Gastrocnemius medialis (tissue), 4 donors: ENCODE measurements at regions not wholly inside any gene's neighbourhood (a gene's known extent, or its start where the extent isn't known, plus 50 kb on each side); places are given as distances from the start of the nearest gene placed in this dataset.

Experiments used
- ATAC-seq, 2 donors: fragments of 150-250 bp; one replicate each; pipeline ENCODE4 v1.9.1; 2016
- DNase-seq, 2 donors: peaks; one replicate each; pipeline ENCODE4 v3.0.0-alpha.2; 2019
- H3K27ac ChIP-seq, 4 donors: fragments of 200-600 bp; sonication (generic); 1 replicate in 1 of 4; 2 replicates in 3 of 4; pipeline ENCODE4 v1.5.1; 2016 to 2018; ENCODE audit warnings: mild to moderate bottlenecking in 2 of 4, moderate library complexity in 1 of 4
- H3K27me3 ChIP-seq, 3 donors: fragments of 200-600 bp; sonication (generic) in 2 of 3; 1 replicate in 1 of 3; 2 replicates in 2 of 3; pipeline versions ENCODE4 v1.5.1 to v1.6.0; 2016 to 2019; ENCODE audit warnings: mild to moderate bottlenecking in 1 of 3, moderate library complexity in 1 of 3
- H3K36me3 ChIP-seq, 2 donors: fragments of 200-600 bp; sonication (generic) in 1 of 2; one replicate each; pipeline ENCODE4 v1.5.1; 2017 to 2018
- H3K4me1 ChIP-seq, 2 donors: fragments of 200-600 bp; sonication (generic) in 1 of 2; one replicate each; pipeline ENCODE4 v1.5.1; 2016 to 2017; ENCODE audit warnings: mild to moderate bottlenecking in 2 of 2
- H3K4me3 ChIP-seq, 4 donors: fragments of 200-600 bp; sonication (generic) in 3 of 4; 1 replicate in 1 of 4; 2 replicates in 3 of 4; pipeline ENCODE4 v1.5.1; 2016 to 2019; ENCODE audit warnings: mild to moderate bottlenecking in 2 of 4
- H3K9me3 ChIP-seq, 3 donors: fragments of 200-600 bp; sonication (generic) in 2 of 3; 1 replicate in 1 of 3; 2 replicates in 2 of 3; pipeline ENCODE4 v1.5.1; 2016 to 2019
- CTCF ChIP-seq, 5 experiments: fragments of 450-650 bp in 3 of 5; fragments of 200-600 bp in 2 of 5; sonication (generic) in 2 of 5; IDR thresholded peaks in 4 of 5; conservative IDR thresholded peaks in 1 of 5; 1 replicate in 4 of 5; 2 replicates in 1 of 5; pipeline ENCODE4 v1.5.1; 2016 to 2019; ENCODE audit warnings: antibody characterized with exemption in 5 of 5, mild to moderate bottlenecking in 3 of 5, moderate library complexity in 3 of 5
- POLR2A ChIP-seq, 2 donors: fragments of 450-650 bp; IDR thresholded peaks; one replicate each; pipeline ENCODE4 v1.6.1; 2017; ENCODE audit warnings: antibody characterized with exemption in 2 of 2, mild to moderate bottlenecking in 2 of 2, moderate library complexity in 2 of 2
- in situ Hi-C, 4 donors: fragments of 200-750 bp; cut with MboI; loops; one replicate each; pipeline versions ENCODE4 v1.15.0 to v1.8.0; 2017; ENCODE audit warnings: low sequenced_read_pairs in 4 of 4
- intact Hi-C: fragments of 100-400 bp; cut with DNase I; formaldehyde crosslinking; loops from one replicate; pipeline ENCODE4 v1.15.1; 2023; ENCODE audit warnings: low total_unique reads

- intact Hi-C loops (no loop called here), in situ Hi-C loops (no loop called here)
- TF ChIP-seq POLR2A (IDR thresholded peaks at IDR 0.05) (peak in 1 of 2 donors; percentile 11), CTCF (IDR thresholded peaks at IDR 0.05 in 4 of 5, conservative IDR thresholded peaks at IDR 0.05 in 1 of 5) (no peak)
- Histone ChIP-seq H3K27ac (peak overlapping the region; percentile 5 to 48 (median 28)), H3K9me3 (no peaks in the 10 kb centered on the region), H3K36me3 (no peaks in the 10 kb centered on the region), H3K4me1 (no peaks in the 10 kb centered on the region), H3K27me3 (no peaks in the 10 kb centered on the region), H3K4me3 (no peak overlapping the region)
- ATAC-seq (peak; percentile 55 to 69), DNase-seq (peak; percentile 15 to 28)
Measured at GRCh38 chr15:95174301-95175259, 943.2 kb downstream of the MCTP2 start.

DNA sequence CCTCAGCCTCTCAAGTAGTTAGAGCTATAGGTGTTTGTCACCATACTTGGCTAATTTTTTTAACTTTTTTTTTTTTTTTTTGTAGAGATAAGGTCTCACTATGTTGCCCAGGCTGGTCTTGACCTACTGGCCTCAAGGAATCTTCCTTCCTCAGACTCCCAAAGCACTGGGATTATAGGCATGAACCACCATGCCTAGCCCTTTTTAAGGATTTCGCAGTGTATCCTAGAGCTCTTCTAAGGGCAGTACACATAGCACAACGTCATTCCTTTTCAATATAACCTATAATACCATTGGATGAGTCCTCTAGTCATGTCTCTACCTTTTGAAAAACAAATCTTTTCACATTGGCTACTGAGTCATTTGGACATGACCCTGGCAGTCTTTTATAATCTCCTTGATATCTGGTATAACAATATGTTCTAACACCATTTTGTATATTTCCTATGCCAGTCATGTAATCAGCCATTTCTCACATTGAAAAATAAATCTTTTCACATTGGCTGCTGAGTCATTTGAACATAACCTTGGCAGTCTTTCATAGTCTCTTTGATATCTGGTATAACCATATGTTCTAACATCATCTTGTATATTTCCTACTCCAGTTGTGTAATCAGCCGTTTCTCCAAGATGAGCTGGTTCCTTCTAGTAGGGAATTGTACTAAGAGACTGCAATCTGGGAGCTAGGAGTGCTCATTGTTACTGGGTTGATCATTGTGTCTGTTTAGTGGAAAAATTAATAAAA, 944.7 kb downstream of the MCTP2 start:
- TF ChIP-seq CTCF (IDR thresholded peaks at IDR 0.05 in 4 of 5, conservative IDR thresholded peaks at IDR 0.05 in 1 of 5) (no peak), POLR2A (IDR thresholded peaks at IDR 0.05) (no peak)
- Histone ChIP-seq H3K27me3 (no peaks in the 10 kb centered on the region), H3K36me3 (no peaks in the 10 kb centered on the region), H3K27ac (no peak overlapping the region), H3K9me3 (no peaks in the 10 kb centered on the region), H3K4me3 (no peak overlapping the region), H3K4me1 (no peaks in the 10 kb centered on the region)
- ATAC-seq = no peak
- in situ Hi-C loops = no loop called here
- intact Hi-C loops = no loop called here
- DNase-seq = no peak

- H3K36me3 ChIP-seq = no peaks in the 10 kb centered on the region
- TF ChIP-seq POLR2A (IDR thresholded peaks at IDR 0.05) = no peak
- no peak for TF ChIP-seq CTCF (IDR thresholded peaks at IDR 0.05 in 4 of 5, conservative IDR thresholded peaks at IDR 0.05 in 1 of 5)
- in situ Hi-C loops = no loop called here
- ATAC-seq = no peak
- no peak for DNase-seq
- H3K9me3 ChIP-seq = no peaks in the 10 kb centered on the region
- intact Hi-C loops = no loop called here
- H3K27ac ChIP-seq = no peak overlapping the region
- no peaks in the 10 kb centered on the region for H3K27me3 ChIP-seq
- no peaks in the 10 kb centered on the region for H3K4me1 ChIP-seq
- H3K4me3 ChIP-seq = no peak overlapping the region
Measured at GRCh38 chr15:95176794-95177577, 945.6 kb downstream of the MCTP2 start.

DNA sequence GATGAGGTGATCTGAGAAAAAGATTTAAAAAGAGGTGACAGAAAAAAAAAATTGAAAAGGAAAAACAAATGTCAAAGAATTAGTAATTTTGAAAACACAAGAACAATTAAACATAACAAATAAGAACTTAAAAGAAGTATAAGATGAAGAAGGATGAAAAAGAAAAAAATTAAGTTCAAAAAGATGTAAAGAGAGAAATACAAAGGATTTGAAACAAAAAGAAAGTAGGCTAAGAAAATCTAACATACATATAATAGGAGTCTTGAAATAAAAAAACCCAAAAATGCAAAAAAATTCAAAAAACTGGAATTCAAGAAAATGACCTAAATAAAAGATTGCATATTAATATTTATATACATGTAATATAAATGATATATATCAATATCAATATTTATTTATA, 949.2 kb downstream of the MCTP2 start:
- no peak overlapping the region for H3K27ac ChIP-seq
- in situ Hi-C loops = no loop called here
- intact Hi-C loops = no loop called here
- H3K4me3 ChIP-seq = no peak overlapping the region
- TF ChIP-seq CTCF (IDR thresholded peaks at IDR 0.05 in 4 of 5, conservative IDR thresholded peaks at IDR 0.05 in 1 of 5) (no peak), POLR2A (IDR thresholded peaks at IDR 0.05) (no peak)
- H3K4me1 ChIP-seq = no peaks in the 10 kb centered on the region
- H3K36me3 ChIP-seq = no peaks in the 10 kb centered on the region
- no peaks in the 10 kb centered on the region for H3K9me3 ChIP-seq
- ATAC-seq (no peak), DNase-seq (no peak)
- no peaks in the 10 kb centered on the region for H3K27me3 ChIP-seq
